T1000 (cell line): ENCODE measurements at regions not wholly inside any gene's neighbourhood (a gene's known extent, or its start where the extent isn't known, plus 50 kb on each side); places are given as distances from the start of the nearest gene placed in this dataset.

Experiments used
- DNase-seq: peaks from one replicate; lab custom pipeline; 2025; ENCODE audit warnings: mixed read lengths; lab: John Stamatoyannopoulos, UW

- no peak for DNase-seq
These were observed 194.8 kb upstream of the PRSS16 start for GRCh38 chr6:27052731-27053082.

- no peak for DNase-seq
These were observed 193.8 kb upstream of the PRSS16 start for GRCh38 chr6:27053738-27054137.

DNA sequence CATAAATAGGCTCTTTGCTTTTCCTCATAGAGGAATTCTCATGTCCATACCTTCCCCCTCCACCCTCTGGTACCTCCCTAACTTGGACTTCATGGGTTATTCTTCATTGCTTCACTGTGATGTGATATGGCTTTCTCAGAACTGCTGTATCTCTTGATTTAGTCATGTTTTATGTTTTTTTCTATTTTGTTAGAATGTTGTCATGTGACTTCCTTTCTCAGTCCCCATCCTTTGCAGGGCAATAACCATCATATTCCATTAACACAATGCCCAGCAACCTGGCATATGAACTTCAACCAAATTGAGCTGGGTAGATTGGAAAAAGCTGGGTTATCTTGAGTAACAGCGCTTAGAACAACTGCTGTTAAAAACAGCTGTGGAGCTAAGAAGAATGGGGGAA, 190.9 kb upstream of the PRSS16 start:
- no peak for DNase-seq

- DNase-seq: no peak
These were observed 187.7 kb upstream of the PRSS16 start for GRCh38 chr6:27059621-27060425.

GRCh38 chr6:27061235-27061993, 186.1 kb upstream of the PRSS16 start:
- DNase-seq: no peak

- DNase-seq: no peak
These were observed 184.7 kb upstream of the PRSS16 start for GRCh38 chr6:27062755-27063154.

- no peak for DNase-seq
These were observed 182.3 kb upstream of the PRSS16 start for GRCh38 chr6:27065183-27065582.

- DNase-seq: no peak
These were observed 181.1 kb upstream of the PRSS16 start for GRCh38 chr6:27066381-27066780.

DNA sequence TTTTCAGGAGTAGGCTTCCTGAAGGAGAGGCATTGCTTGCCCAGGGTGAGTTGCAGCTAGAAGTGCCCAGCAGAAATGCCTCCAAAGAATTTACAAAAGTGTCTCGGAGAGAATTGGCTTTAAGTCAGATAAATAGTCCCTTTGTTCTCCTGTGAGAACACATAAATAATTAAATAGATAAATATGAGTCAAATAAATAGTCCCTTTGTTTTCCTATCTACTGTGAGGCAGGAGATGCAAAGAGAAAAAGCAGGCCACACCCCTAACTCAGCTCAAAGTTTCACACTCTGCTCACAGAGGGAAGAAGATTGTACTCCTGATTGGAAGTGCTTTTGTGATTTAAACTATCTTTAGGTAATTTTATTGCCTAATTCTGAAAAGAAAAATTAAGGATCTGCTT, 180.7 kb upstream of the PRSS16 start:
- no peak for DNase-seq

DNA sequence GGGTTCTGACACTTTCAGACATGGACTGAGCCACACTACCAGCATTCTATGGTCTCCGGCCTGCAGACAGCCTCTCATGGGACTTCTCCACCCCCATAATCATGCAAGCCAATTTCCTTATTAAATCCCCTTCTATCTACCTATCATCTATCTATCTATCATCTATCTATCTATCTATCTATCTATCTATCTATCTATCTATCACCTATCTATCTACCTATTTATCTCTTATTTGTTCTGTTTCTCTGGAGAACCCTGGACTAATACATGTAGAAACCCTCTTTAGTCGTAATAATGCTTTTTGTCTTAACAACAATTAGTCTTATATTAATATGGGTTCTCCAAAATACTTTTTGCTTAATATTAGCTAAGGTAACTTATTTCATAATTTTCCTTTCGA, 174.1 kb upstream of the PRSS16 start:
- no peak for DNase-seq

- DNase-seq: no peak
These were observed 171.4 kb upstream of the PRSS16 start for GRCh38 chr6:27076116-27076515.

GRCh38 chr6:27078734-27079357, 168.7 kb upstream of the PRSS16 start:
- peak; percentile 14 for DNase-seq

DNA sequence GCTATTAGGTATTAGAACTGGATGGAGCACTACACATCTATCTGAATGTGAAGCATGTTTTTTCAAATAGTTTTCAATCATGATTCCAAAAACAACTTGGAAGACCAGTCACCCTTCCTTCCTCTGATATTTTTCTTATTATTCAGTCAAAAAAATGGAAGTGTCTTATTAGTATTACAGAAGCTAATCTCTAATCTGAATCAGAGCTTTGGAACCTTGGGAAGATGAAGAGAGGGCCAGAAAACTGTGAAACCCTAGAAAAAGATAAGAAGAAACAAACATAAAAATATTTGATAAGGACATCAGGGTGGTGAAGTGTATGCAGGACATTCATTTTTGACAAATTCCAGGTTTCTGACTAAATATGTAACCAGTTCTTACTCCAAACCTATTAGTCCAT, 166.3 kb upstream of the PRSS16 start:
- no peak for DNase-seq

DNA sequence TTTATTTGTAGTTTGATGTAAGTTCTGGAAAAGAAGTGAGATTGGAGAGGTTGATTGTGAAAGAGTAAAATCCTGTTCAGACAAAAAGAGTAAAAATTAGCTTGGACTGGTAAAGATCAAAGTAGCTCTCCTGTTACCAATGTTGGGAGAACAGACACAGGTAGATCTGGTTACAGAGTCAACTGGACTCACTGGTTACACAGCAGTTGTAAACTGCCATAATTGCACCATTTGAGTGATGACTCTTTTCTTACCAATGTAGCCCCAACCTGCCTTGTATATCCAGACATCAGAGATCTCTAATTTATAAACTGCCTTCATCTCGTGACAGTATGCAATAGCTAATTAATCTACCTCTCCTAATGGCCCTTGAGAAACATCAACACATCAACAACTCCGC, 165.6 kb upstream of the PRSS16 start:
- DNase-seq: no peak

- DNase-seq: no peak
These were observed 159.4 kb upstream of the PRSS16 start for GRCh38 chr6:27088068-27088467.

- DNase-seq: peak; percentile 29
These were observed 155.7 kb upstream of the PRSS16 start for GRCh38 chr6:27091661-27092315.

- DNase-seq: no peak
These were observed 155.2 kb upstream of the PRSS16 start for GRCh38 chr6:27092316-27092692.

GRCh38 chr6:27095914-27096313, 151.6 kb upstream of the PRSS16 start:
- DNase-seq: no peak

GRCh38 chr6:27096834-27097511, 150.5 kb upstream of the PRSS16 start:
- no peak for DNase-seq

DNA sequence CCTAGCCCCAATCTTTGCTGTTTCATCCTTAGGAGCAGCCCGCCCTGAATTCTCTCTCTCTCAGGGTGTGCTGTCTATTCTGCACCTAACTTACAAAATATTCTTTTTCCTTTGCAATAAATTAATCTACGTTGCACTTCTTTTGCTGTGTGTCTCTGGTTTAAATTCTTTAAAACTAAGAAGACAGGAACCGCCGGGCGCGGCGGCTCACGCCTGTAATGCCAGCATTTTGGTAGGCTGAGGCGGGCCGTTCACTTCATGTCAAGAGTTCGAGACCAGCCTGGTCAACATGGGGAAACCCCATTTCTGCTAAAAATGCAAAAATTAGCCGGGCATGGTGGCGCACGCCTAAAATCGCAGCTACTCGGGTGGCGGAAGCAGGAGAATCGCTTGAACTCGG, 148.5 kb upstream of the PRSS16 start:
- no peak for DNase-seq

DNA sequence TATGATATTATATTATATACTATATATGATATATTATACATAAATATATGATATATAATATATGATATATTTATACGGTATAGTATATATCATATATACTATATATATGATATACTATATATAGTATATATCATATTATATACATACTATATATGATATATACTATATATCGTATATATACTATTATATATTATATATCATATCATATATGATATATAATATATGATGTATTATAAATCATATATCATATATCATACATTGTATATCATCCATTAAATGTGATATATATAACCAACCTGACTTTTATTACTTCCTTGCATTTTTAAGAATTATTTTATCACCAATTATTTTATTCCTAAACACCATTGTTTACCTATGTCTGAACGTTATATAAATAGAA, 146.6 kb upstream of the PRSS16 start:
- DNase-seq: no peak

DNA sequence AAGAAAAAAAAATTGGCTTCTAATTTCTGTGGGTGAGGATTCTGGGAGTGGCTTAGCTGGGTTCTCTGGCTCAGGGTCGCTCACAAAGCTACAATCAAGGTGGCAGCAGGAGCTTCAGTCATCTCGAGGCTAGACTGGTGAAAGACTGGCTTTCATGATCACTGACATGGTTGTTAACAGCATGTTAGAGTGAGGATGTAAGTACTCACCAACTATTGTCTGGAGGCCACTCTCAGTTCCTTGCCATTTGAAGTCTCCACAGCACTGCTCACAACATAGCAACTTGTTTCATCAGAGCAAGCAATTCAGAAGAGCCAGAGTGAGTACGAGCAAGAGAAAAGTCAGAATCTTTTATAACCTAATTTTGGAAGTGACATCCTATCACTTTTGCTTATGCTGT, 145.7 kb upstream of the PRSS16 start:
- no peak for DNase-seq
